ENCODE measurements at regions not wholly inside any gene's neighbourhood (a gene's known extent, or its start where the extent isn't known, plus 50 kb on each side); places are given as distances from the start of the nearest gene placed in this dataset.

DNA sequence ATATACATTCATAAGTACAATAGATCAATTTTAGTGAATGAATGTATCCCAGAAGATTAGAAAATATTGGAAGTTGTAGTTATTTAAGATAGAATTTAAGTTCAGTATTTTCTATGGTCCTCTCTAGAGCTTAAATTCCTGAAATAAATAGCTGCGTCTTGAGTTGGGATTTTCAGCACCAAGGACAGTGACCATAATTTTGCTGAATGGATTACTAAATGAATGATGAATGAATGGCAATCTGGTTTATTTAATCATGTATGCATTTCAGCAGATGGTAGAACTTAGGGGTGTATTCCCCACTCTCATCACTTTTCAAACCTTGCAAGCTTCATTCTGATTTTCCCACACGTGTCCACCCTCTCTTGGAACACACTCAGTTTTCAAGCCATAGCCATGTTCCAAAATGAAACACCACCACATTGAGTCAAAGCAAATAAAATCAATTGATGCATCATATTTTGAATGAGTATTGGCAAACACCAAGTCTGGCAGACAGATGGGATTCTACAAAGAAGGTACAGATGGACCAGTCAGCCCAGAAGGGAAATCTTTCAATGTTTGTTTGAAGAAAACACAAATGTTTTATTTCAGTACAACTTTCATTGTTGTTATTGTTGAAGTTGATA is 362.2 kb upstream of the NXPH2 start:
- TF ChIP-seq EZH2 (IDR thresholded peaks at IDR 0.05) (no peak), POLR2AphosphoS5 (IDR thresholded peaks at IDR 0.05; ENCODE audit: borderline replicate concordance, low read depth, low read length) (no peak)
